Esophagus muscularis mucosa (tissue), 3 donors: ENCODE measurements at regions not wholly inside any gene's neighbourhood (a gene's known extent, or its start where the extent isn't known, plus 50 kb on each side); places are given as distances from the start of the nearest gene placed in this dataset.

ENCODE experiments used
- POLR2AphosphoS5 ChIP-seq, 2 donors: sonication (generic); formaldehyde crosslinking; IDR thresholded peaks; one replicate each; pipeline ENCODE4 v1.6.1; 2017; ENCODE audit warnings: antibody characterized with exemption in 2 of 2
- TF ChIP-seq, protein P1 (sequence below), 3 experiments: fragments of 200-600 bp in 2 of 3; fragments of 450-650 bp in 1 of 3; sonication (generic) in 2 of 3; IDR thresholded peaks; one replicate each; pipeline ENCODE4 v1.5.1; 2017 to 2019; ENCODE audit warnings: antibody characterized with exemption in 3 of 3, mild to moderate bottlenecking in 2 of 3, moderate library complexity in 1 of 3

DNA sequence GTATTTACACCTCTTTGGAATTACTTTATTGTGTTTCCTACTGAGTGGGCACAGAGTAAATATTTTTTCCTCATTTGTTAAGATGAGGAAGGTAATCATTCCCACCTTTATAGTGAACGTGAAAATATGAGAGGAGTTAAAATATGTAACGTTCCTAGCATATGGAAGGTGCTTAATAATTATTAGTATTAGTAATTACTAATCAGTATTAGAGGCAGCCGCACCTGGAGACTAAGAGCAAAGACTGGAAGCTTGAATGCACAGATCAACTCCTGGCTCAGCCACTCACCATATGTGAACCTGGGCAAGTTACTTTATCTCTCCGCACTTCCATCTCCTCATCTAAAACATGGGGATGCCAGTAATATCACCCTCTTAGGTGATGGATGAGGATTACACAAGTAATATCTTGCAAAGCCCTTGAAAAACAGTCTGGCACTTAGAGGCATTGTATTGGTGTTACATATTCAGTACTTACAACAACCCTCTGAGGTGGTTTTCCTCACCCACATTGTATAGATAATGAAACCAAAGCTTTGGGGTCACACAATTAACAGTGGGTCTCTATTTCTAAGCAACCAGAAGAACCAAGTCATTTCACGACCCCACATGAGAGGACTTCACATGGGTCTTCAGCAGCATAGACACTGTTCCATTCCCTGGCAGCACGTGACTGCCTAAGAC is 100.3 kb upstream of the KCTD1 start:
- no peak for TF ChIP-seq POLR2AphosphoS5 (IDR thresholded peaks at IDR 0.05)
- TF ChIP-seq, protein P1, sequence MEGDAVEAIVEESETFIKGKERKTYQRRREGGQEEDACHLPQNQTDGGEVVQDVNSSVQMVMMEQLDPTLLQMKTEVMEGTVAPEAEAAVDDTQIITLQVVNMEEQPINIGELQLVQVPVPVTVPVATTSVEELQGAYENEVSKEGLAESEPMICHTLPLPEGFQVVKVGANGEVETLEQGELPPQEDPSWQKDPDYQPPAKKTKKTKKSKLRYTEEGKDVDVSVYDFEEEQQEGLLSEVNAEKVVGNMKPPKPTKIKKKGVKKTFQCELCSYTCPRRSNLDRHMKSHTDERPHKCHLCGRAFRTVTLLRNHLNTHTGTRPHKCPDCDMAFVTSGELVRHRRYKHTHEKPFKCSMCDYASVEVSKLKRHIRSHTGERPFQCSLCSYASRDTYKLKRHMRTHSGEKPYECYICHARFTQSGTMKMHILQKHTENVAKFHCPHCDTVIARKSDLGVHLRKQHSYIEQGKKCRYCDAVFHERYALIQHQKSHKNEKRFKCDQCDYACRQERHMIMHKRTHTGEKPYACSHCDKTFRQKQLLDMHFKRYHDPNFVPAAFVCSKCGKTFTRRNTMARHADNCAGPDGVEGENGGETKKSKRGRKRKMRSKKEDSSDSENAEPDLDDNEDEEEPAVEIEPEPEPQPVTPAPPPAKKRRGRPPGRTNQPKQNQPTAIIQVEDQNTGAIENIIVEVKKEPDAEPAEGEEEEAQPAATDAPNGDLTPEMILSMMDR (IDR thresholded peaks at IDR 0.05) = no peak
